IMR-90 (cell line): ENCODE measurements at regions not wholly inside any gene's neighbourhood (a gene's known extent, or its start where the extent isn't known, plus 50 kb on each side); places are given as distances from the start of the nearest gene placed in this dataset.

Experiments used
- CTCF ChIP-seq: conservative IDR thresholded peaks from 2 replicates; pipeline ENCODE4 v1.5.1; 2012; ENCODE audit warnings: mild to moderate bottlenecking, low read depth, low read length, improper control_type of control experiment
- ELK1 ChIP-seq: fragments of 150-350 bp; IDR thresholded peaks from 2 replicates; pipeline ENCODE4 v1.6.1; 2016; ENCODE audit warnings: low read depth, mild to moderate bottlenecking, low read length, moderate library complexity, borderline replicate concordance
- MAZ ChIP-seq: IDR thresholded peaks from 2 replicates; pipeline ENCODE4 v1.6.1; 2012; ENCODE audit warnings: low read depth, mild to moderate bottlenecking, low read length, improper control_type of control experiment, moderate library complexity, borderline replicate concordance
- MXI1 ChIP-seq: IDR thresholded peaks from 2 replicates; pipeline ENCODE4 v1.6.1; 2012; ENCODE audit warnings: low read depth, mild to moderate bottlenecking, low read length, moderate library complexity, borderline replicate concordance

GRCh38 chr12:31210104-31210503 lies 115.8 kb downstream of the SINHCAF start:
- TF ChIP-seq CTCF = no peak
- TF ChIP-seq MXI1 = no peak
- TF ChIP-seq ELK1 = no peak
- TF ChIP-seq MAZ = no peak
